SK-N-SH (cell line): ENCODE measurements at regions not wholly inside any gene's neighbourhood (a gene's known extent, or its start where the extent isn't known, plus 50 kb on each side); places are given as distances from the start of the nearest gene placed in this dataset.

ENCODE experiments used
- CTCF ChIA-PET: fragments of 300-600, 350-600 bp; formaldehyde crosslinking; extraction: SDS; loops from one replicate; lab custom pipeline; 2021; lab: Yijun Ruan, JAX
- POLR2A ChIA-PET: fragments of 350-600 bp; sonication (Branson Sonifier 250); formaldehyde crosslinking; extraction: SDS; loops from one replicate; lab custom pipeline; 2020; ENCODE audit warnings: antibody characterized with exemption, inconsistent platforms; lab: Yijun Ruan, JAX
- DNase-seq: peaks from one replicate; pipeline ENCODE4 v3.0.0; 2012
- H2AFZ ChIP-seq: fragments of 200-600 bp; sonication (generic); 2 replicates; pipeline ENCODE4 v1.8.1; 2016; ENCODE audit warnings: antibody characterized with exemption, mild to moderate bottlenecking, low read depth
- H3F3A ChIP-seq: fragments of 200-600 bp; sonication (generic); replicated peaks from 2 replicates; pipeline ENCODE3; 2016; ENCODE audit warnings: antibody characterized with exemption, mild to moderate bottlenecking; ENCODE audit not compliant: insufficient read depth
- H3K27ac ChIP-seq, 2 experiments: fragments of 200-500 bp in 1 of 2; fragments of 200-600 bp in 1 of 2; sonication (Bioruptor generic) in 1 of 2; sonication (generic), shearing (Covaris generic) in 1 of 2; 2 replicates each; pipeline versions ENCODE4 v1.5.1 to v1.6.1; 2014 to 2016; ENCODE audit warnings: low read depth in 2 of 2, inconsistent platforms in 1 of 2, low read length in 1 of 2, mild to moderate bottlenecking in 1 of 2, mixed read lengths in 1 of 2
- H3K27me3 ChIP-seq: fragments of 200-600 bp; sonication (generic), shearing (Covaris generic); 2 replicates; pipeline ENCODE4 v1.6.1; 2016; ENCODE audit warnings: mixed run types; ENCODE audit not compliant: insufficient read depth
- H3K36me3 ChIP-seq, 2 experiments: fragments of 200-500 bp in 1 of 2; fragments of 200-600 bp in 1 of 2; sonication (Bioruptor generic) in 1 of 2; sonication (generic) in 1 of 2; replicated peaks in 1 of 2; 2 replicates each; pipeline versions ENCODE3 to v1.5.1; 2014 to 2016; ENCODE audit warnings: low read length in 1 of 2, mild to moderate bottlenecking in 1 of 2; ENCODE audit not compliant: insufficient read depth in 2 of 2, control insufficient read depth in 1 of 2
- H3K4me1 ChIP-seq, 2 experiments: fragments of 200-500 bp in 1 of 2; fragments of 200-600 bp in 1 of 2; sonication (Bioruptor generic) in 1 of 2; sonication (generic), shearing (Covaris generic) in 1 of 2; 2 replicates each; pipeline versions ENCODE4 v1.5.1 to v1.6.1; 2014 to 2016; ENCODE audit warnings: low read depth in 1 of 2, low read length in 1 of 2, mixed run types in 1 of 2; ENCODE audit not compliant: insufficient read depth in 2 of 2, control insufficient read depth in 1 of 2
- H3K4me2 ChIP-seq: fragments of 200-600 bp; sonication (generic), shearing (Covaris generic); 2 replicates; pipeline ENCODE4 v1.6.1; 2017; ENCODE audit warnings: mixed run types
- H3K4me3 ChIP-seq, 2 experiments: fragments of 200-500 bp in 1 of 2; fragments of 200-600 bp in 1 of 2; sonication (Bioruptor generic) in 1 of 2; sonication (generic), shearing (Covaris generic) in 1 of 2; 2 replicates each; pipeline versions ENCODE4 v1.5.1 to v1.8.1; 2014 to 2016; ENCODE audit warnings: low read depth in 2 of 2, inconsistent platforms in 1 of 2, low read length in 1 of 2, mild to moderate bottlenecking in 1 of 2, mixed read lengths in 1 of 2, moderate library complexity in 1 of 2
- H3K79me2 ChIP-seq: fragments of 200-600 bp; sonication (generic); 2 replicates; pipeline ENCODE4 v1.8.1; 2017; ENCODE audit warnings: mild to moderate bottlenecking; ENCODE audit not compliant: insufficient read depth
- H3K9ac ChIP-seq: fragments of 200-600 bp; sonication (generic); 2 replicates; pipeline ENCODE4 v1.6.1; 2017; ENCODE audit warnings: mixed run types
- H3K9me2 ChIP-seq: fragments of 200-600 bp; sonication (generic); 2 replicates; pipeline ENCODE4 v1.6.1; 2017; ENCODE audit warnings: mixed run types
- H3K9me3 ChIP-seq: fragments of 200-600 bp; sonication (generic); 2 replicates; pipeline ENCODE4 v1.6.1; 2017; ENCODE audit warnings: mixed run types, mild to moderate bottlenecking, moderate library complexity
- H4K20me1 ChIP-seq: fragments of 200-600 bp; sonication (generic); 2 replicates; pipeline ENCODE4 v1.6.1; 2017; ENCODE audit warnings: mild to moderate bottlenecking, mixed run types; ENCODE audit not compliant: insufficient read depth
- CHD2 ChIP-seq: fragments of 150-350 bp; IDR thresholded peaks from 2 replicates; pipeline ENCODE4 v1.6.1; 2018; ENCODE audit warnings: low read length; ENCODE audit not compliant: partially characterized antibody
- EP300 ChIP-seq, 2 experiments: IDR thresholded peaks; 2 replicates each; pipeline versions ENCODE4 v1.4.0 to v1.6.1; 2012; ENCODE audit warnings: borderline replicate concordance in 1 of 2, low read depth in 1 of 2, low read length in 1 of 2
- FOSL2 ChIP-seq: IDR thresholded peaks from 2 replicates; pipeline ENCODE4 v1.4.0; 2012; ENCODE audit warnings: low read depth, mild to moderate bottlenecking, moderate library complexity, borderline replicate concordance
- FOXJ3 ChIP-seq: sonication (generic); formaldehyde crosslinking; IDR thresholded peaks from 2 replicates; pipeline ENCODE4 v1.5.1; 2020; ENCODE audit warnings: mild to moderate bottlenecking, missing genetic modification reagents
- GATA2 ChIP-seq: sonication (generic); formaldehyde crosslinking; IDR thresholded peaks from 2 replicates; pipeline ENCODE4 v1.5.0; 2020; ENCODE audit warnings: mild to moderate bottlenecking, missing genetic modification reagents
- IRF3 ChIP-seq: fragments of 150-350 bp; IDR thresholded peaks from 2 replicates; pipeline ENCODE4 v1.6.1; 2016; ENCODE audit warnings: mild to moderate bottlenecking, low read depth, low read length
- MXI1 ChIP-seq: IDR thresholded peaks from 2 replicates; pipeline ENCODE4 v1.6.1; 2012; ENCODE audit warnings: mild to moderate bottlenecking, low read depth, low read length, improper control_type of control experiment
- NFIC ChIP-seq: IDR thresholded peaks from 2 replicates; pipeline ENCODE4 v1.4.0; 2012; ENCODE audit warnings: borderline replicate concordance
- NRF1 ChIP-seq: IDR thresholded peaks from 2 replicates; pipeline ENCODE4 v1.6.1; 2012; ENCODE audit warnings: low read depth, mild to moderate bottlenecking, low read length
- RCOR1 ChIP-seq: fragments of 150-350 bp; IDR thresholded peaks from 2 replicates; pipeline ENCODE4 v1.6.1; 2017; ENCODE audit warnings: antibody characterized with exemption, low read length
- RFX5 ChIP-seq: IDR thresholded peaks from 2 replicates; pipeline ENCODE4 v1.6.1; 2012; ENCODE audit warnings: mild to moderate bottlenecking, improper control_type of control experiment, low read length
- RXRA ChIP-seq: IDR thresholded peaks from 2 replicates; pipeline ENCODE4 v1.4.0; 2012; ENCODE audit warnings: low read depth, mild to moderate bottlenecking, borderline replicate concordance
- YY1 ChIP-seq: IDR thresholded peaks from 2 replicates; pipeline ENCODE4 v1.4.0; 2012; ENCODE audit warnings: low read depth, mild to moderate bottlenecking
- ZBTB33 ChIP-seq: IDR thresholded peaks from 2 replicates; pipeline ENCODE4 v1.4.0; 2012; ENCODE audit warnings: low read depth, borderline replicate concordance
- WGBS: methylation state at CpG from one replicate; pipeline ENCODE4 v1.1.6; 2017; ENCODE audit warnings: low lambda C conversion rate; 5-methylcytosine and 5-hydroxymethylcytosine counted together
- TF ChIP-seq, protein P1 (sequence below): IDR thresholded peaks from 2 replicates; pipeline ENCODE4 v1.4.0; 2012; ENCODE audit warnings: low read depth, borderline replicate concordance
- TF ChIP-seq, protein P2 (sequence below): IDR thresholded peaks from 2 replicates; pipeline ENCODE4; 2012
- TF ChIP-seq, protein P3 (sequence below): fragments of 200-600 bp; sonication (generic); IDR thresholded peaks from 2 replicates; pipeline ENCODE4 v1.6.1; 2017; ENCODE audit warnings: antibody characterized with exemption, mild to moderate bottlenecking, moderate library complexity

GRCh38 chr7:96770758-96771157 lies 61.1 kb upstream of the SEM1 start:
- no peak overlapping the region for H2AFZ ChIP-seq
- no peaks in the 10 kb centered on the region for H3K36me3 ChIP-seq
- peaks cover 0 to 15% of the 10 kb centered on the region in 2 experiments; a peak in 2 of 4 replicates for H3K4me1 ChIP-seq
- H3K4me2 ChIP-seq: no peak overlapping the region
- no peaks in the 10 kb centered on the region for H3K9me3 ChIP-seq
- H3K79me2 ChIP-seq: no peaks in the 10 kb centered on the region
- no peak overlapping the region for H3K9ac ChIP-seq
- DNase-seq: peak; percentile 22
- ChIA-PET CTCF (interaction anchor here (2.0 kb wide), 1 partner anchor 16 kb away, joined by 6 read pairs; no protein-coding TSS in a partner anchor), POLR2A (no interaction called here)
- no peaks in the 10 kb centered on the region for H3K9me2 ChIP-seq
- WGBS: 12% methylated on average over 5 of the region's 5 CpGs
- no peaks in the 10 kb centered on the region for H4K20me1 ChIP-seq
- no peaks in the 10 kb centered on the region for H3F3A ChIP-seq
- H3K27ac ChIP-seq: no peak overlapping the region
- no peak overlapping the region for H3K4me3 ChIP-seq
- no peaks in the 10 kb centered on the region for H3K27me3 ChIP-seq
- TF ChIP-seq GATA2 (CRISPR knock-in tag): peak; percentile 78
- TF ChIP-seq NFIC: no peak
- TF ChIP-seq, protein P1, sequence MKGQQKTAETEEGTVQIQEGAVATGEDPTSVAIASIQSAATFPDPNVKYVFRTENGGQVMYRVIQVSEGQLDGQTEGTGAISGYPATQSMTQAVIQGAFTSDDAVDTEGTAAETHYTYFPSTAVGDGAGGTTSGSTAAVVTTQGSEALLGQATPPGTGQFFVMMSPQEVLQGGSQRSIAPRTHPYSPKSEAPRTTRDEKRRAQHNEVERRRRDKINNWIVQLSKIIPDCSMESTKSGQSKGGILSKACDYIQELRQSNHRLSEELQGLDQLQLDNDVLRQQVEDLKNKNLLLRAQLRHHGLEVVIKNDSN: no peak
- TF ChIP-seq CHD2: no peak
- no peak for TF ChIP-seq YY1
- no peak for TF ChIP-seq RXRA
- TF ChIP-seq EP300 (IDR thresholded peaks at IDR 0.05; ENCODE audit: borderline replicate concordance in 1 of 2, low read depth in 1 of 2, low read length in 1 of 2): peak in 1 of 2 experiments; percentile 40; a peak in 1 of 4 replicates
- TF ChIP-seq FOXJ3 (CRISPR knock-in tag): no peak
- TF ChIP-seq NRF1: no peak
- no peak for TF ChIP-seq RFX5
- TF ChIP-seq RCOR1: peak; percentile 23; the same call in 1 of the 2 replicates
- TF ChIP-seq, protein P2, sequence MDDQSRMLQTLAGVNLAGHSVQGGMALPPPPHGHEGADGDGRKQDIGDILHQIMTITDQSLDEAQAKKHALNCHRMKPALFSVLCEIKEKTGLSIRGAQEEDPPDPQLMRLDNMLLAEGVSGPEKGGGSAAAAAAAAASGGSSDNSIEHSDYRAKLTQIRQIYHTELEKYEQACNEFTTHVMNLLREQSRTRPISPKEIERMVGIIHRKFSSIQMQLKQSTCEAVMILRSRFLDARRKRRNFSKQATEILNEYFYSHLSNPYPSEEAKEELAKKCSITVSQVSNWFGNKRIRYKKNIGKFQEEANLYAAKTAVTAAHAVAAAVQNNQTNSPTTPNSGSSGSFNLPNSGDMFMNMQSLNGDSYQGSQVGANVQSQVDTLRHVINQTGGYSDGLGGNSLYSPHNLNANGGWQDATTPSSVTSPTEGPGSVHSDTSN: no peak
- TF ChIP-seq, protein P3, sequence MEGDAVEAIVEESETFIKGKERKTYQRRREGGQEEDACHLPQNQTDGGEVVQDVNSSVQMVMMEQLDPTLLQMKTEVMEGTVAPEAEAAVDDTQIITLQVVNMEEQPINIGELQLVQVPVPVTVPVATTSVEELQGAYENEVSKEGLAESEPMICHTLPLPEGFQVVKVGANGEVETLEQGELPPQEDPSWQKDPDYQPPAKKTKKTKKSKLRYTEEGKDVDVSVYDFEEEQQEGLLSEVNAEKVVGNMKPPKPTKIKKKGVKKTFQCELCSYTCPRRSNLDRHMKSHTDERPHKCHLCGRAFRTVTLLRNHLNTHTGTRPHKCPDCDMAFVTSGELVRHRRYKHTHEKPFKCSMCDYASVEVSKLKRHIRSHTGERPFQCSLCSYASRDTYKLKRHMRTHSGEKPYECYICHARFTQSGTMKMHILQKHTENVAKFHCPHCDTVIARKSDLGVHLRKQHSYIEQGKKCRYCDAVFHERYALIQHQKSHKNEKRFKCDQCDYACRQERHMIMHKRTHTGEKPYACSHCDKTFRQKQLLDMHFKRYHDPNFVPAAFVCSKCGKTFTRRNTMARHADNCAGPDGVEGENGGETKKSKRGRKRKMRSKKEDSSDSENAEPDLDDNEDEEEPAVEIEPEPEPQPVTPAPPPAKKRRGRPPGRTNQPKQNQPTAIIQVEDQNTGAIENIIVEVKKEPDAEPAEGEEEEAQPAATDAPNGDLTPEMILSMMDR: no peak
- TF ChIP-seq FOSL2: no peak
- TF ChIP-seq ZBTB33: no peak
- peak; percentile 27; the same call in 1 of the 2 replicates for TF ChIP-seq MXI1
- TF ChIP-seq IRF3: no peak
